Activated CD4-positive, alpha-beta T cell treated with anti-CD3 and anti-CD28 coated beads, Interleukin-2, amount 10 ng/mL, durations not matched to agents 7 days and 5 days (primary cell): ENCODE measurements at regions not wholly inside any gene's neighbourhood (a gene's known extent, or its start where the extent isn't known, plus 50 kb on each side); places are given as distances from the start of the nearest gene placed in this dataset.

Experiments
- CTCF ChIA-PET: fragments of 350-600 bp; sonication (Branson Sonifier 250); formaldehyde crosslinking; loops from one replicate; lab custom pipeline; 2021; ENCODE audit warnings: antibody characterized with exemption; lab: Charles Lee
- POLR2A ChIA-PET: fragments of 350-600 bp; sonication (Branson Sonifier 250); formaldehyde crosslinking; loops from one replicate; lab custom pipeline; 2021; ENCODE audit warnings: antibody characterized with exemption; lab: Charles Lee
- DNase-seq: peaks from one replicate; pipeline ENCODE4 v3.0.0-alpha.2; 2020
- H3K27ac Mint-ChIP-seq: one replicate; pipeline ENCODE4 v1.8.0; 2021; ENCODE audit warnings: mild to moderate bottlenecking, moderate library complexity, mixed read lengths
- H3K27me3 Mint-ChIP-seq: one replicate; pipeline ENCODE4 v1.8.0; 2021; ENCODE audit warnings: mixed read lengths
- H3K36me3 Mint-ChIP-seq: one replicate; pipeline ENCODE4 v1.8.0; 2021; ENCODE audit warnings: low read depth, mixed read lengths
- H3K4me1 Mint-ChIP-seq: one replicate; pipeline ENCODE4 v1.8.0; 2021; ENCODE audit warnings: mixed read lengths
- H3K4me3 Mint-ChIP-seq: one replicate; pipeline ENCODE4 v1.8.0; 2021; ENCODE audit warnings: mild to moderate bottlenecking, moderate library complexity, mixed read lengths
- H3K9me3 Mint-ChIP-seq: one replicate; pipeline ENCODE4 v1.8.0; 2021; ENCODE audit warnings: mixed read lengths

DNA sequence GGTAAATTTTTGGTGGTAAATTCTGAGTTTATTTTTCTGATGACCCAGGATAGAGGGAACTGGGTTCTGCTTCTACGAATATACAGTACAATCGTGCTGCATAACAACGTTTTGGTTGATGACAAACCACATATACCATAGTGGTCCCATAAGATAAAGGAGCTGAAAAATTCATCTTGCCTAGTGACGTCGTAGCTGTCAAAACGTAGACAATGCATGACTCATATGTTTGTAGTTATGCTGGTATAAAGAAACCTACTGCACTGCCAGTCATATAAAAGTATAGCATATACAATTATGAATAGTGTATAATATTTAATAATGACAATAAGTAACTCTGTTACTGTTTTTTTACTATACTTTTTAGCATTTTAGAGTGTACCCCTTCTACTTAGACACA lies 244.0 kb downstream of the GAS1 start:
- DNase-seq: no peak
- H3K36me3 Mint-ChIP-seq: no peaks in the 10 kb centered on the region
- H3K9me3 Mint-ChIP-seq: no peaks in the 10 kb centered on the region
- ChIA-PET POLR2A (no interaction called here), CTCF (no interaction called here)
- H3K27ac Mint-ChIP-seq: no peak overlapping the region
- H3K27me3 Mint-ChIP-seq: peaks cover 4% of the 10 kb centered on the region
- no peaks in the 10 kb centered on the region for H3K4me1 Mint-ChIP-seq
- no peak overlapping the region for H3K4me3 Mint-ChIP-seq

DNA sequence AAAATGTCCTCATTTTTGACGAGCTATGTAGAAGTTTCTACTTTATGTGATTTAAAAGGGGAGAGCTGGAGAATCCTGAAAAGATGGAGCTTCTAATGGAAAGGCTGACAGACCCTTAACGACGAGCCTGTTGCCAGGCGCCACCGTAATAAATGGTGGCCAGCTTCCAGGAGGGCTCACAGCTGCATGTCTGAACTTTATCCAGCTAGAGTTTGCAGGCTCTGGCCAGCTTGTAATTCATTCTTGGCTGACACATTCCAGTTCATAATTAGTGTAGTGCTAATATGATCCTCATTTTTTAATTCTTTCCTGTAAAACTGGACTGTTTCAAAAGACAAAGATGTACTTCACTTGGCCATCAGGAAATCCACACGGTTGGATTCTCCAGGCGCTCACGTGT lies 246.7 kb downstream of the GAS1 start:
- no peak overlapping the region for H3K4me3 Mint-ChIP-seq
- ChIA-PET CTCF (no interaction called here), POLR2A (no interaction called here)

DNA sequence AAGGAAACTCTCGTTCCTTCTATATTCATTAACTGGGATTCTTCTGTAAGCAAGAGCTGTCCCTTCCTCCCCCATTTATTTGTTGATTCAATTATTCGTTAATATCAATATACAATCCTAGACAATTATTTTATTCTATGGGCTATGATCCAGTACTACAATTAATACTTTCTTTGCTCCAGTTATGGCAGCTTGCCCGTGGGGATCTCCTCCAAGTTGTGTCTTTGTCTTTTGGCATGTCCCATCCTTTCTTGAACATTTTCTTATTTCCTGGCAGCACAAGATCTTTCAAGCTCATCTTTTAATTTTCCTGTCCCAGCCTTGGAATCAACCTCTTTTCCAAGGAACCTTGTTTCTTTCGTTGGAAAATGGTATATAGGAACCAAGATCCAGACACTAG lies 249.3 kb downstream of the GAS1 start:
- Mint-ChIP-seq H3K36me3 (no peaks in the 10 kb centered on the region), H3K27me3 (peaks cover 7% of the 10 kb centered on the region), H3K27ac (no peak overlapping the region), H3K4me3 (no peak overlapping the region), H3K4me1 (no peaks in the 10 kb centered on the region), H3K9me3 (no peaks in the 10 kb centered on the region)
- CTCF ChIA-PET: no interaction called here
- POLR2A ChIA-PET: no interaction called here
- no peak for DNase-seq

More for the DNA sequence above, 246.7 kb downstream of the GAS1 start:
- Mint-ChIP-seq H3K9me3 (no peaks in the 10 kb centered on the region), H3K27ac (no peak overlapping the region), H3K4me1 (no peaks in the 10 kb centered on the region), H3K36me3 (no peaks in the 10 kb centered on the region), H3K27me3 (peaks cover 4% of the 10 kb centered on the region)
- DNase-seq: no peak

DNA sequence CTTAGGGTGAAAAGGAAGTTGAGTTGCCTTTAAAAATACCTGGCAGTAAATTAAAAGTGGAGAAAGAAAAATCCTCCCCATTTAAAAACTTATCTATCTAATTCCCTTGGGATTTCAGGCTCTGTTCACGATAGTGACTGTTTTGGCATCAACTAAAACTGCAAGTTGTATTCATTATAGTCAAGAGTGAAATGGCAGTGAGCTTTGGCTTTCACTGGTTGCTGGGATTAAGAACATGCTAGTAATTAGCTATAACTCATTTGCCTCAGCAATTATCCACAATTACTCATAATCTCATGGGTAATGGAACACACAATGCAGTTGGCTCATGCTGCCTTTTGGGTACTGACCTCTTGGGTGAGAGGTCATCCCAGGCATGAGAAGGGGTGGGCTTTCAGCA lies 250.1 kb downstream of the GAS1 start:
- H3K27me3 Mint-ChIP-seq: peaks cover 7% of the 10 kb centered on the region
- H3K4me1 Mint-ChIP-seq: no peaks in the 10 kb centered on the region
- CTCF ChIA-PET: no interaction called here
- no peaks in the 10 kb centered on the region for H3K36me3 Mint-ChIP-seq
- DNase-seq: no peak
- no peak overlapping the region for H3K27ac Mint-ChIP-seq
- no peaks in the 10 kb centered on the region for H3K9me3 Mint-ChIP-seq
- H3K4me3 Mint-ChIP-seq: no peak overlapping the region
- POLR2A ChIA-PET: no interaction called here

DNA sequence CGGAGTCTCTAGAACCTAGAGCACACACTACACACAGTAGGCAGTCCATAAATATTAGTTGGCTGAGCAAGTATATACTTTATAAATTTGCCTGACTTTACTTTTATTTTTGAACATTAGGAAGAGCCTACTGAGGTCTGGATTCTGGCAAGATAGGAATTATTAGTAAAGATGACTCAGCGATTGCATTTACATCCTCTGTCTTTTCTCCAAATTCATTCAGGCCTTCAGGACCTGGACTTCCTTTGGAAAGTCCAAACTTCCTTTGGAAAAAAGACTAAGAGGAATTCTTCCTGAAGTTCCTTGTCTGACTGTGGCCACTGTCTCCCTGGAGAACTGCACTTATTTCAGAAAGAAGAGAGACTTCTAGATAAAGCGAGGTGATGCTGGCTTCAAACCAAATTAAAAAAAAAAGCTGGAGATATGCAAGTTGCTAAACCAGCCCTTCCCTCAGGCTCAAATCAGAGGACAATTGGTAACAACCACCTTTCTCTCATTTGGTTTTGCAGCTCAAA lies 251.3 kb downstream of the GAS1 start:
- H3K9me3 Mint-ChIP-seq: no peaks in the 10 kb centered on the region
- POLR2A ChIA-PET: no interaction called here
- no peak for DNase-seq
- H3K36me3 Mint-ChIP-seq: no peaks in the 10 kb centered on the region
- CTCF ChIA-PET: no interaction called here
- H3K27me3 Mint-ChIP-seq: peaks cover 7% of the 10 kb centered on the region
- H3K4me3 Mint-ChIP-seq: no peak overlapping the region
- H3K4me1 Mint-ChIP-seq: no peaks in the 10 kb centered on the region
- H3K27ac Mint-ChIP-seq: no peak overlapping the region

DNA sequence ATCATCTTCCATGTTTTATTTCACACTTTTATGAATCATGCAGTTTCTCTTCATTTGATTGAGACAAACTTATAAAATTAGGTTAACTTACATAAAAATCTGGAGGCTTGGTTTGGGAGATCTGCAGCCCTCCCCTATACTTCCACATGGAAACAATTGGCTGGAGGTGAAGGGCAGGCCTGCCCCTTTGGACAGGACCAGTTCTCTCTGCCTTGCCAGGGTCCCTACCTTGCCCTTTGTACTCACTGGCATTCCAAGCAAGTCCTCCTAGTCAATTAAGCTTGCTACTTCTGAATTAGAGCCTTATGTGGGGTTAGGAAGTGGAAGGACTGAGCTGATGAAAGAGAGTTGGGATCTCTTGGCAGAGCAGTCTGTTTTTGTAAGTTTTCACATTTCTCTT lies 257.3 kb downstream of the GAS1 start:
- Mint-ChIP-seq H3K36me3 (no peaks in the 10 kb centered on the region), H3K9me3 (no peaks in the 10 kb centered on the region), H3K27me3 (peaks cover 4% of the 10 kb centered on the region), H3K4me1 (no peaks in the 10 kb centered on the region), H3K27ac (no peak overlapping the region), H3K4me3 (no peak overlapping the region)
- no peak for DNase-seq
- POLR2A ChIA-PET: no interaction called here
- CTCF ChIA-PET: interaction anchor here (0.6 kb wide), 1 partner anchor 731 kb away, joined by 5 read pairs; no protein-coding TSS in a partner anchor

DNA sequence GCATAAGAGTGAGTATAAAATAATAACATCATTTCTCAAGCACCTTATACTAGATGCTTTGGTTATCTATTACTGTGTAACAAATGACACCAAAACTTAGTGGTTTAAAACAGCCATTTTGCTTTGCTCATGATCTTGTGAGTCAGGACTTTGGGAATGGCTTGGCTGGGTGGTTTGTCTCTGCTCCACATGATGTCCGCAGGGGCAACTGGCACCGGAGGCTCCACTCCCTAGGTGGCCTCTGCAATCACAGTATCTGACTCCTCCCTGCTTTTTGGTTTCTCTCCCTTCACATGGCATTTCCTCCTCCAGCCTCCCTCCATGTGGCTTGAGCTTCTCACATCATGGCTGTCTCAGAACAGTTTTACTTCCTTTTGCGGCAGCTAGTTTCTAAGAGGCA lies 259.5 kb downstream of the GAS1 start:
- DNase-seq: no peak
- Mint-ChIP-seq H3K9me3 (no peaks in the 10 kb centered on the region), H3K27me3 (peaks cover 3% of the 10 kb centered on the region), H3K4me1 (no peaks in the 10 kb centered on the region), H3K4me3 (no peak overlapping the region), H3K36me3 (no peaks in the 10 kb centered on the region), H3K27ac (no peak overlapping the region)
- POLR2A ChIA-PET: no interaction called here
- CTCF ChIA-PET: interaction anchor here (0.6 to 1.2 kb wide), 2 partner anchors 29 to 68 kb away, joined by 3 to 4 read pairs; no protein-coding TSS in a partner anchor

DNA sequence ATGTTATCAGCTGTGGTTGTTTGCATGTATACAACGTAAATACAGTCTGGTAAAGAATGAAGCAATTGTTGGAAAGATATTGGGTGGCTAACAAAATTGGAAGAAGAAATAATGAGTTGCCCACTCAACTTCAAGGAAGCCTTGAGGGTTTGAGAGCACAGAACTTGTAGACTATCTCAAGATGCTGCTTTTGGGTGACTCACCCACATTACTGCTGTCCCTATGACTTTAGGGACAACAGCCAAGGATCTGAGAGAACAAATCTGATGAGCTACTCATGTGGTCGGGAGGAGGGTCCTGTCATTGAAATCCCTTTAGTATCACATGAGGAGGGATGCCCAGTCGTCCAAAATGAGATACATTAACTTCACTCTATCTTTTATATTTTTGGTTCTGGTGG lies 261.8 kb downstream of the GAS1 start:
- ChIA-PET POLR2A (no interaction called here), CTCF (no interaction called here)
- no peak overlapping the region for H3K4me3 Mint-ChIP-seq
- no peak for DNase-seq
- no peaks in the 10 kb centered on the region for H3K36me3 Mint-ChIP-seq
- H3K4me1 Mint-ChIP-seq: peaks cover 4% of the 10 kb centered on the region
- peaks cover 3% of the 10 kb centered on the region for H3K27me3 Mint-ChIP-seq
- H3K9me3 Mint-ChIP-seq: no peaks in the 10 kb centered on the region
- no peak overlapping the region for H3K27ac Mint-ChIP-seq

DNA sequence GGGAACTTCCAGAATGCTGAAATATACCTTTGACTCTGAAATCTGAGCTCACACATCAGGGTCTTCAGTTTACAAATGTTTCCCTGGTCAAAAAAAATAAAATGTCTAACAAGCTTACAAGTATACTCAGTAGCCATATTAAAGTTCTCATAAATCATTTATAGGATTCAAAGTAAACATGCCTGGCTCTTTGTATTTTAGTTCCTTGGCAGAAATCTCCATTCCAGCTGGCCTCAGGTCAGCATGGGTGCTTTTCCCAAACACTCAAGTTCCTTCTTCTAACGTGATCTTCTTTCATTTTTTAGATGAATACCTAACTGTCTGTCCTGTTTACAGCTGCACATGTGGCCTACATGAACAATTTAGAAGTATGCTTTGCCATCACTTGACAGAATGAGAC lies 263.2 kb downstream of the GAS1 start:
- H3K9me3 Mint-ChIP-seq: no peaks in the 10 kb centered on the region
- no peak for DNase-seq
- H3K4me1 Mint-ChIP-seq: peaks cover 4% of the 10 kb centered on the region
- CTCF ChIA-PET: no interaction called here
- H3K27me3 Mint-ChIP-seq: peaks cover 3% of the 10 kb centered on the region
- no peaks in the 10 kb centered on the region for H3K36me3 Mint-ChIP-seq
- H3K4me3 Mint-ChIP-seq: no peak overlapping the region
- POLR2A ChIA-PET: no interaction called here
- no peak overlapping the region for H3K27ac Mint-ChIP-seq

DNA sequence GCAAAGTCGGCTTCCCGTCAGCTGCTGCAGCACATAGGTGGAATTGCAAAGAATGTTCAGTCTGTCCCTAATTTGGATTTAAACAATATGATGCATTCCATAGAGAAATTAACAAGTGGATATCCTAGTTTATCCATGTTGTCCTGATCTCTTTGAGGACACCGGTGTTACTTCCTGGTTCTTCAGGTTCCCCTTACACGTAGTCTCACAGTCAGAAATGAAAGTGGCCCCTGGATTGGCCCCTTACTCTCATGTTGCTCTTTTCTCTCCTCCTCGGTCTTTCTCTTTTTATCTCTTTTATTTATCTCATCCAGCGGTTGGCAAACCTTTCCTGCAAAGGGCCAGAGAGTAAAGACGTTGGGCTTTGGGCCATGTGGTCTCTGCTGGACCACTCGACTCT lies 265.1 kb downstream of the GAS1 start:
- Mint-ChIP-seq H3K4me3 (peak overlapping the region; percentile 70), H3K9me3 (no peaks in the 10 kb centered on the region), H3K27me3 (peaks cover 3% of the 10 kb centered on the region), H3K27ac (peak overlapping the region; percentile 90), H3K36me3 (no peaks in the 10 kb centered on the region), H3K4me1 (peaks cover 4% of the 10 kb centered on the region)
- CTCF ChIA-PET: no interaction called here
- POLR2A ChIA-PET: no interaction called here
- peak; percentile 7 for DNase-seq

DNA sequence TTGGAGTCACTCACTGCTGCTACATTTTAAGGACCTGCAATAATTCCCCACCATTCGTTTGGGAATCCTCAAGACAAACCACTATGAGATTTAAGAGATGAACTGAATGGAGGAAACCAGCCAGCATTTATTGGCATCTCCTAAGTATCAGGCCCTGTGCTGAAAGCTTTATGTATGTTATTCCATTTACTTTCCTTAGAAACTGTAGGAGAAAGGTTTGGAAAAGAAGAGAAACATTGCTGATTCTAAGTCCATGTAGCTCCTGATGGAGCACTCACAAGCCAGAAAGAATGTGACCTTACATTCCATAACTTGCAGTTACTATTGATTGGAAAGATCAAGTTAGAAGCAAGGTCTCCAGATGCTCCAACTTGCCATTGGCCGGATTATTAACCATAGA lies 267.4 kb downstream of the GAS1 start:
- Mint-ChIP-seq H3K4me3 (no peak overlapping the region), H3K4me1 (peaks cover 4% of the 10 kb centered on the region), H3K36me3 (no peaks in the 10 kb centered on the region), H3K27ac (no peak overlapping the region), H3K27me3 (peaks cover 3% of the 10 kb centered on the region), H3K9me3 (no peaks in the 10 kb centered on the region)
- POLR2A ChIA-PET: no interaction called here
- no peak for DNase-seq
- CTCF ChIA-PET: interaction anchor here (0.6 kb wide), 1 partner anchor 1642 kb away, joined by 3 read pairs; no protein-coding TSS in a partner anchor

DNA sequence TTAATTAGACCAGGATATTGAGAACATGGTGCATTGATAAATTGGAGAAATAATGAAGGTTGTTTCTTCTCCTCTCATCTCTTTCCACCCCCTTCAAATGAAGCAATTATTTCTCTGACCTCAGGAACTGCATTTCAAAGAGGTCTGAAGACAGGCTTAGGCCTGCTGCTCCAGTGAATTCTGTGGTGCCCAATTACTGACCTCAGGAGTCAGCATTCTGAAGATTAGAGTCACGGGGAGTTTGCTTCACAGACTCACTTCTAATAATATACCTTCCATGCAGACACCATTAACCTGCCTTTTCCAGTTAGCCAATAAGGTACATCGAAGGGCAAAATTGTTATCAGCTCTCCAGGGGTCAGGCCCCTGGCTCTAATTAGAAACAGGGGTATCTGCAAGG lies 270.9 kb downstream of the GAS1 start:
- Mint-ChIP-seq H3K9me3 (no peaks in the 10 kb centered on the region), H3K4me1 (peaks cover 3% of the 10 kb centered on the region), H3K27me3 (peaks cover 2% of the 10 kb centered on the region), H3K36me3 (no peaks in the 10 kb centered on the region), H3K27ac (no peak overlapping the region), H3K4me3 (no peak overlapping the region)
- DNase-seq: no peak
- POLR2A ChIA-PET: no interaction called here
- CTCF ChIA-PET: no interaction called here

DNA sequence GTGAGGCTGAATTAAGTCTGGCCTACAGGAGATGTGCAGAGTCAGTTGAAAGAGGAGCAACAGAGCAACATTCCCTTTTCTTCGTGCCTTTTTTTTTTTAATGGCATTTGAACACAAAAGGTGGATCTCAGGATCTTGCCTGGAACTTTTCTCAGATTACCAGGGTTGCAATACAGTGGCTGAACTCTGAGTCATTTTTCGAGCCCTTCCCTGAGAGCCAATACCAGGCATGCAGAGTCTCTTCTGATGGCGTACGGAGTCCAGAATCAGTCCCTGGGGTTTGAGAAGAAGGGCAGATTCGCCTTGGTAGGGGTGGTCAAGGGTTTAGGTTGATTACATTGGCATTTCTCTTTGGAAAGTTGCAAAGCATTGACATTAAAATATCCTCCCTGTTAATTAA lies 271.5 kb downstream of the GAS1 start:
- POLR2A ChIA-PET: no interaction called here
- H3K27me3 Mint-ChIP-seq: peaks cover 2% of the 10 kb centered on the region
- H3K4me3 Mint-ChIP-seq: no peak overlapping the region

DNA sequence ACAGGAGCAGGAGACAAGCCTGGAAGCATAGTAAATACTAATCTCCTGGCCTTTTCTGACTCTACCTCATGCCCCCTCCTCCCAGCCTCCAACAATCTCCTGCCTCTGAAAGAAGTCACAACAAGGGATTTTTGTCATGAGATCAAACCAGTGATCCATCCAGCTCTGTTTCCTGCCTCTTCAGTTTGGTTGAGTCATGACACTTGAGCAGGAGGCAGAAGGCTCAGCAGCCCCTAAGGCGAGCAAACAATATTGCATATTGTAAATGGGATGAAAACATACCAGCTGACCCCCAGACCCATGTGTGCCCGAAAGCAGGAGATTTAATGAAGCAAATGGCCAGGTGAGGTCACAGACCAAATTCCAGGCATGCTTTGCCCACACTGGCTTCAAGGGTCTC lies 272.8 kb downstream of the GAS1 start:
- H3K9me3 Mint-ChIP-seq: peaks cover 3% of the 10 kb centered on the region
- H3K4me1 Mint-ChIP-seq: peaks cover 3% of the 10 kb centered on the region
- H3K27me3 Mint-ChIP-seq: peaks cover 2% of the 10 kb centered on the region
- no peak overlapping the region for H3K4me3 Mint-ChIP-seq
- H3K27ac Mint-ChIP-seq: no peak overlapping the region
- POLR2A ChIA-PET: no interaction called here
- H3K36me3 Mint-ChIP-seq: no peaks in the 10 kb centered on the region
- CTCF ChIA-PET: no interaction called here
- DNase-seq: no peak

More for the DNA sequence above, 271.5 kb downstream of the GAS1 start:
- H3K4me1 Mint-ChIP-seq: peaks cover 3% of the 10 kb centered on the region
- peaks cover 1% of the 10 kb centered on the region for H3K9me3 Mint-ChIP-seq
- H3K27ac Mint-ChIP-seq: no peak overlapping the region
- no peak for DNase-seq
- H3K36me3 Mint-ChIP-seq: no peaks in the 10 kb centered on the region
- CTCF ChIA-PET: no interaction called here
